ENCODE measurements at regions not wholly inside any gene's neighbourhood (a gene's known extent, or its start where the extent isn't known, plus 50 kb on each side); places are given as distances from the start of the nearest gene placed in this dataset.
"Not testable (repeated sequence)": the region's sequence is repeated elsewhere in the genome, so short reads cannot be mapped to it uniquely, and the experiment has no call there.

GRCh38 chr2:237234268-237234667 lies 148.6 kb downstream of the COPS8 start:
- no peaks in the 10 kb centered on the region for H3K9me3 Mint-ChIP-seq
- H3K4me3 Mint-ChIP-seq = no peak overlapping the region
- intact Hi-C loops (cut with micrococcal nuclease) = no loop called here
- no peak for DNase-seq (ENCODE audit: low spot score)
- no peak overlapping the region for H3K27ac Mint-ChIP-seq
- no peaks in the 10 kb centered on the region for H3K4me1 Mint-ChIP-seq (ENCODE audit: low read depth)
- no peaks in the 10 kb centered on the region for H3K36me3 Mint-ChIP-seq (ENCODE audit: low read depth)
- peaks cover 10% of the 10 kb centered on the region for H3K27me3 Mint-ChIP-seq (ENCODE audit: insufficient read depth)

- DNase-seq (ENCODE audit: low spot score) = no peak
- peaks cover 10% of the 10 kb centered on the region for H3K27me3 Mint-ChIP-seq (ENCODE audit: insufficient read depth)
- H3K27ac Mint-ChIP-seq = no peak overlapping the region
- intact Hi-C loops (cut with micrococcal nuclease) = no loop called here
- H3K4me1 Mint-ChIP-seq (ENCODE audit: low read depth) = no peaks in the 10 kb centered on the region
- no peaks in the 10 kb centered on the region for H3K36me3 Mint-ChIP-seq (ENCODE audit: low read depth)
- H3K4me3 Mint-ChIP-seq = no peak overlapping the region
- peaks cover 4% of the 10 kb centered on the region for H3K9me3 Mint-ChIP-seq
Observed at GRCh38 chr2:237235383-237236095, 149.8 kb downstream of the COPS8 start.

DNA sequence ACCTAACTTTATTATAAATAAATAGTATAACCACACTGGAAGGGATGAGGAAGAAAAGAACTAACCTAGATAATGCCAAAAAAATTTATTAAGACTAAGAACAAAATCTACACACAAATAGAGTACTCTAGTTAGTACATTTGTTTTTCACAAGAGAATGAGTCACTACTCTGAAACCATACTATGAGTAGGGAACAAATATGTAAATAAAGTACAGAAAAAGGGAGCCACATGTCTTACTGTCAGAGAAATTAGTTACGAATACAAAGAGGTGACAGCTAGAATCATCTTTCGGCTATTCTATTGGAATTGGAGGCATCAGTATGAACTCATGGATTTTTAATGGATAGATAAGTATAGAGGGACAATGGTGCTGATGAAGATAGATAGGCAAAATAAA lies 150.5 kb downstream of the COPS8 start:
- Mint-ChIP-seq H3K9me3 (peaks cover 10% of the 10 kb centered on the region), H3K4me1 (ENCODE audit: low read depth) (no peaks in the 10 kb centered on the region), H3K27me3 (ENCODE audit: insufficient read depth) (peaks cover 10% of the 10 kb centered on the region), H3K4me3 (no peak overlapping the region), H3K36me3 (ENCODE audit: low read depth) (no peaks in the 10 kb centered on the region), H3K27ac (no peak overlapping the region)
- DNase-seq (ENCODE audit: low spot score) = no peak
- intact Hi-C loops (cut with micrococcal nuclease) = no loop called here

- Mint-ChIP-seq H3K27me3 (ENCODE audit: insufficient read depth) (peaks cover 7% of the 10 kb centered on the region), H3K36me3 (ENCODE audit: low read depth) (no peaks in the 10 kb centered on the region), H3K9me3 (peaks cover 14% of the 10 kb centered on the region), H3K4me3 (no peak overlapping the region), H3K27ac (no peak overlapping the region), H3K4me1 (ENCODE audit: low read depth) (no peaks in the 10 kb centered on the region)
- no peak for DNase-seq (ENCODE audit: low spot score)
- intact Hi-C loops (cut with micrococcal nuclease) = no loop called here
Observed at GRCh38 chr2:237238249-237238648, 152.6 kb downstream of the COPS8 start.

- no peaks in the 10 kb centered on the region for H3K36me3 Mint-ChIP-seq (ENCODE audit: low read depth)
- H3K9me3 Mint-ChIP-seq = peaks cover 14% of the 10 kb centered on the region
- no peak overlapping the region for H3K4me3 Mint-ChIP-seq
- no peak for DNase-seq (ENCODE audit: low spot score)
- peaks cover 7% of the 10 kb centered on the region for H3K27me3 Mint-ChIP-seq (ENCODE audit: insufficient read depth)
- H3K4me1 Mint-ChIP-seq (ENCODE audit: low read depth) = no peaks in the 10 kb centered on the region
- H3K27ac Mint-ChIP-seq = no peak overlapping the region
- intact Hi-C loops (cut with micrococcal nuclease) = no loop called here
Observed at GRCh38 chr2:237240252-237240651, 154.6 kb downstream of the COPS8 start.

- H3K4me1 Mint-ChIP-seq (ENCODE audit: low read depth); intact Hi-C loops (cut with micrococcal nuclease); H3K4me3 Mint-ChIP-seq; H3K27ac Mint-ChIP-seq; H3K36me3 Mint-ChIP-seq (ENCODE audit: low read depth); DNase-seq (ENCODE audit: low spot score): not testable (repeated sequence)
- Mint-ChIP-seq H3K27me3 (ENCODE audit: insufficient read depth) (peaks cover 10% of the 10 kb centered on the region), H3K9me3 (peaks cover 14% of the 10 kb centered on the region)
Observed at GRCh38 chr2:237240868-237241267, 155.2 kb downstream of the COPS8 start.

- Mint-ChIP-seq H3K36me3 (ENCODE audit: low read depth) (no peaks in the 10 kb centered on the region), H3K9me3 (peaks cover 14% of the 10 kb centered on the region), H3K4me3 (no peak overlapping the region), H3K4me1 (ENCODE audit: low read depth) (no peaks in the 10 kb centered on the region), H3K27me3 (ENCODE audit: insufficient read depth) (peaks cover 10% of the 10 kb centered on the region), H3K27ac (no peak overlapping the region)
- intact Hi-C loops (cut with micrococcal nuclease) = no loop called here
- DNase-seq (ENCODE audit: low spot score) = no peak
Observed at GRCh38 chr2:237242091-237242536, 156.4 kb downstream of the COPS8 start.

DNA sequence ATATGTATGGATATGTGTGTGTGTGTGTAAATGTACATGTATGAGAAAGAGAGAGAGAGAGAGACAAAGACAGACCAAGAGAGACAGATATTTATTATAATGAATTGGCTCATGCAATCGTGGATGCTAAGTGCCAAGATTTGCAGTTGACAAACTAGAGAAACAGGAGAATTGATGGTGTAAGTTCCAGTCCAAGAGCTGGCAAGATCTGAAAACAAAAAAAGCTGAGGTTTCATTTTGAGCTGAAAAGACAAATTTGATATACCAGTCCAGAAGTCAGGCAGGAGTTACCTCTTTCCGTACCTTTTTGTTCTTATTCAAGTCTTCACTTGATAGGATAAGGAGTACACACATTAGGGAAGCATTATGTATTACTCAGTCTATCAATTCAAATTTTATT lies 157.8 kb downstream of the COPS8 start:
- H3K9me3 Mint-ChIP-seq = peaks cover 14% of the 10 kb centered on the region
- peaks cover 6% of the 10 kb centered on the region for H3K27me3 Mint-ChIP-seq (ENCODE audit: insufficient read depth)
- no peaks in the 10 kb centered on the region for H3K4me1 Mint-ChIP-seq (ENCODE audit: low read depth)
- H3K27ac Mint-ChIP-seq = no peak overlapping the region
- intact Hi-C loops (cut with micrococcal nuclease) = no loop called here
- no peak overlapping the region for H3K4me3 Mint-ChIP-seq
- DNase-seq (ENCODE audit: low spot score) = no peak
- no peaks in the 10 kb centered on the region for H3K36me3 Mint-ChIP-seq (ENCODE audit: low read depth)

DNA sequence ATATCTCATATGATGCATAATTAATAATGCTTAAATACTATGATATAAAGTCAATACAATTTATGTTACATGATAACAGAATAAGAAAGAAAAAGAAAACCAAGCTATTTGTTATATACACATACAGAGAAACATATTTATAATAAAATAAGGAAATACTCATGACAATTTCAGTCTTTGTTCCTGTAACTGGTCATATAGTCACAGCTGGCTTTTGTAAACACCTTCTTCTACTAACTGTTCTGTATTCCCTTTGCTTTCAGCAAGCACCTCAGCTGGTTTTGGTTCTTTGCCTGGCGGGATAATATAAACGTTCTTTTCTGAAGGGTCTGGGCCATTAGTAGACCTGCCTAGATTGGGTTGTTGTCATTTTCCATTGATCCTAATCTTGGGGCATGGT lies 158.5 kb downstream of the COPS8 start:
- no peak overlapping the region for H3K27ac Mint-ChIP-seq
- no peaks in the 10 kb centered on the region for H3K36me3 Mint-ChIP-seq (ENCODE audit: low read depth)
- peaks cover 3% of the 10 kb centered on the region for H3K27me3 Mint-ChIP-seq (ENCODE audit: insufficient read depth)
- H3K4me1 Mint-ChIP-seq (ENCODE audit: low read depth) = no peaks in the 10 kb centered on the region
- peaks cover 14% of the 10 kb centered on the region for H3K9me3 Mint-ChIP-seq
- H3K4me3 Mint-ChIP-seq = no peak overlapping the region
- intact Hi-C loops (cut with micrococcal nuclease) = no loop called here
- no peak for DNase-seq (ENCODE audit: low spot score)

- no peak overlapping the region for H3K4me3 Mint-ChIP-seq
- no peak for DNase-seq (ENCODE audit: low spot score)
- H3K9me3 Mint-ChIP-seq = peaks cover 14% of the 10 kb centered on the region
- no peak overlapping the region for H3K27ac Mint-ChIP-seq
- H3K36me3 Mint-ChIP-seq (ENCODE audit: low read depth) = no peaks in the 10 kb centered on the region
- H3K4me1 Mint-ChIP-seq (ENCODE audit: low read depth) = no peaks in the 10 kb centered on the region
- intact Hi-C loops (cut with micrococcal nuclease) = no loop called here
- peaks cover 3% of the 10 kb centered on the region for H3K27me3 Mint-ChIP-seq (ENCODE audit: insufficient read depth)
Observed at GRCh38 chr2:237244976-237245646, 159.4 kb downstream of the COPS8 start.

DNA sequence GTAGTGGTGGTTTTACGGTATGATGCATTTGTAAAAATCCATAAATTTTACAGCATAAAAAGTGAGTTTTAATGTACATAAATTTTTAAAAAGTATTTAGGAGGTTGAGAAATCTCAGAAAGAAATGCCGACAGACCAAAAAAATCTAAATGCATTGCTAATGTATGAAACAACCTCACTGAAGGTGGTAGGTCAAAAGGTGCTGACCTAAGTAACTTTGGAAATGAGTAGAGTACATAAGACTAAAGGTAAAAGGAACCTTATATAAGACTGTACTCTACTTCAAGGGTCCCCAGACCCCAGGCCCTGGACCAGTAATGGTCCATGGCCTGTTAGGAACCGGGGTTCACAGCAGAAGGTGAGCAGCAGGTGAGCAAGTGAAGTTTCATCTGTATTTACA lies 163.4 kb downstream of the COL6A3 start:
- no peaks in the 10 kb centered on the region for H3K36me3 Mint-ChIP-seq (ENCODE audit: low read depth)
- no peak overlapping the region for H3K27ac Mint-ChIP-seq
- intact Hi-C loops (cut with micrococcal nuclease) = no loop called here
- H3K4me1 Mint-ChIP-seq (ENCODE audit: low read depth) = no peaks in the 10 kb centered on the region
- H3K9me3 Mint-ChIP-seq = no peaks in the 10 kb centered on the region
- peaks cover 4% of the 10 kb centered on the region for H3K27me3 Mint-ChIP-seq (ENCODE audit: insufficient read depth)
- no peak overlapping the region for H3K4me3 Mint-ChIP-seq
- no peak for DNase-seq (ENCODE audit: low spot score)

- intact Hi-C loops (cut with micrococcal nuclease) = no loop called here
- H3K36me3 Mint-ChIP-seq (ENCODE audit: low read depth) = no peaks in the 10 kb centered on the region
- no peak overlapping the region for H3K4me3 Mint-ChIP-seq
- DNase-seq (ENCODE audit: low spot score) = no peak
- peaks cover 6% of the 10 kb centered on the region for H3K27me3 Mint-ChIP-seq (ENCODE audit: insufficient read depth)
- H3K27ac Mint-ChIP-seq = no peak overlapping the region
- H3K4me1 Mint-ChIP-seq (ENCODE audit: low read depth) = no peaks in the 10 kb centered on the region
- no peaks in the 10 kb centered on the region for H3K9me3 Mint-ChIP-seq
Observed at GRCh38 chr2:237251986-237252385, 162.0 kb downstream of the COL6A3 start.

DNA sequence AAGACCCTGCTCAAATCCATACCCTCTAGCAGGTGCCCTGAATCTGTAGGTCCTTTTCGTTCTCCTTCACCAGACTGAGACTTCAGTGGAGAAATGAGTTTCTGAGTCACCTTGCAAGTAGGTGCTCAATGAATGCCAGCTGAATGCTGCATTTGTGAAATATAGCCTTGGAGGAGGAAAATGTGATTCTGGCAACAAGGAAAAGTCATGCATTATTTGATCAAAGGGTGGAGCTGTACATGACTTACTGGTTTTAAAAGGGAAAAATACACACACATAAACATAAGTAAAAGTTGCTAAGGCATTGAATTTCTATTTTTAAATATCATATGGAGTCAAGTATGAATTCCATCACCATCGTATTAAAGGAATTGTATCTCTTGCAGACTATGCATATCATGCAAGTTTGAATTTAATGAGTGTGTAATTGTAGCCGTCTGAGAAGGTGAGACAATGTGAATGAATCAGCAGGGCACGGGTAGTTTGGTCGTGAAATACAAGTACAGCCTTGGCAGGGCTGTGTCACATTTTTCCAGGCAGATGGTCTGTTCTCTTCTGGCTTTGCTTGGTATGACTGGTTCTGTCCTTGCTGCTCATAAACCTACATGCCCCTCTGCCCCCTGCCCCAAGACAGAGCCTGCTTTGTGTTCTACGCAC lies 160.8 kb downstream of the COL6A3 start:
- Mint-ChIP-seq H3K27ac (no peak overlapping the region), H3K4me1 (ENCODE audit: low read depth) (no peaks in the 10 kb centered on the region), H3K36me3 (ENCODE audit: low read depth) (no peaks in the 10 kb centered on the region), H3K9me3 (no peaks in the 10 kb centered on the region), H3K4me3 (no peak overlapping the region), H3K27me3 (ENCODE audit: insufficient read depth) (peaks cover 6% of the 10 kb centered on the region)
- no peak for DNase-seq (ENCODE audit: low spot score)
- intact Hi-C loops (cut with micrococcal nuclease) = no loop called here

Measured in activated T-helper 1 cell treated with anti-CD3 and anti-CD28 coated beads, Interleukin-12 subunit alpha, Interleukin-12 subunit beta, Interleukin-2, Interleukin-4 antibody, amounts not matched to agents 30 ng/mL and 10 ng/mL and 1 ng/mL, durations not matched to agents 14 hours and 24 hours and 36 hours (primary cell).